ENCODE measurements at regions not wholly inside any gene's neighbourhood (a gene's known extent, or its start where the extent isn't known, plus 50 kb on each side); places are given as distances from the start of the nearest gene placed in this dataset.

DNA sequence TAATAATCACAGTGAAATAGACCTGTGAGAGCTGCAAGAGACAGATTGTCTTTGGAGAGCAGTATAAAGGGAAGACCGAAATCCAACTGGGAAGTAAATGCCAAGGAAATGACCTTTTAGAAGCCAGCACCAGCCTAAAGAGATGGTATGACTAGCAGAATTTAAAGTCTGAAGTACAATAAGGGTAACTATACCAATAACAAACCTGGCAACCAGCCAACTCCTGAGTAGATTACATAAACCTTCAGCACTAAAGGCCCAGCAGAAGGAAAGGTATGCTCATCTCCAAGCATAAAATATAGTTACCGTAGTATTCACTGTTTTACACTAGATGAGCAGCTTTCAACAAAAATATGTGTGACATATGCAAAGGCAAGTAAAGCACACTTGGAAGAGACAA, 155.1 kb upstream of the SATB1 start:
- intact Hi-C loops (cut with micrococcal nuclease), result no loop called here
- Mint-ChIP-seq H3K9me3 (peaks cover 8% of the 10 kb centered on the region), H3K36me3 (ENCODE audit: low read depth) (peaks cover 2% of the 10 kb centered on the region), H3K4me1 (ENCODE audit: low read depth) (peaks cover 3% of the 10 kb centered on the region), H3K27ac (no peak overlapping the region), H3K4me3 (no peak overlapping the region), H3K27me3 (no peaks in the 10 kb centered on the region)
- ChIA-PET POLR2A (no interaction called here), CTCF (interaction anchor here (0.6 to 1.7 kb wide), 3 partner anchors 21 to 178 kb away, joined by 3 to 8 read pairs (median 3); no protein-coding TSS in a partner anchor)
- TF ChIP-seq, protein P1, sequence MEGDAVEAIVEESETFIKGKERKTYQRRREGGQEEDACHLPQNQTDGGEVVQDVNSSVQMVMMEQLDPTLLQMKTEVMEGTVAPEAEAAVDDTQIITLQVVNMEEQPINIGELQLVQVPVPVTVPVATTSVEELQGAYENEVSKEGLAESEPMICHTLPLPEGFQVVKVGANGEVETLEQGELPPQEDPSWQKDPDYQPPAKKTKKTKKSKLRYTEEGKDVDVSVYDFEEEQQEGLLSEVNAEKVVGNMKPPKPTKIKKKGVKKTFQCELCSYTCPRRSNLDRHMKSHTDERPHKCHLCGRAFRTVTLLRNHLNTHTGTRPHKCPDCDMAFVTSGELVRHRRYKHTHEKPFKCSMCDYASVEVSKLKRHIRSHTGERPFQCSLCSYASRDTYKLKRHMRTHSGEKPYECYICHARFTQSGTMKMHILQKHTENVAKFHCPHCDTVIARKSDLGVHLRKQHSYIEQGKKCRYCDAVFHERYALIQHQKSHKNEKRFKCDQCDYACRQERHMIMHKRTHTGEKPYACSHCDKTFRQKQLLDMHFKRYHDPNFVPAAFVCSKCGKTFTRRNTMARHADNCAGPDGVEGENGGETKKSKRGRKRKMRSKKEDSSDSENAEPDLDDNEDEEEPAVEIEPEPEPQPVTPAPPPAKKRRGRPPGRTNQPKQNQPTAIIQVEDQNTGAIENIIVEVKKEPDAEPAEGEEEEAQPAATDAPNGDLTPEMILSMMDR (IDR thresholded peaks at IDR 0.05), result no peak
- no peak for DNase-seq
- ATAC-seq, result no peak

DNA sequence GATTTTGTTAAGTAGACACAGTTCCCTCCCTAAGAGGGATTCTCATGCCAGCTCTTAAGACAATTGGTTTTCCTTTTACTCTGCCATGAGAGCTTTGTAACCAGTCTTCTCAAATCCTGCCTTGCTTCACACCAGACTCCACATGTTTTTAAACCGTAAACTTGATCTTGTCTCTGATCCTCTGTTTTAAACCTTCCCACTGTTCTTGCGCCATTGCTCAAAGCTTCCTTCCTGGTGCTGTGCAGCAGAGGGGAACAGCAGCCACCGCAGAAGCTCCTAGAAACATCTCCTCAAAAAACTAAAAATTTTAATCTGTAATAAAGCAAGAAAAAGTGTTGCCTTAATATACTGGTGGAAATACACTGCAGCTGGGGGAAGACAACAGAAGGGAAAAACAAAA, 154.5 kb upstream of the SATB1 start:
- Mint-ChIP-seq H3K27me3 (no peaks in the 10 kb centered on the region), H3K36me3 (ENCODE audit: low read depth) (peaks cover 2% of the 10 kb centered on the region), H3K27ac (no peak overlapping the region), H3K4me1 (ENCODE audit: low read depth) (no peaks in the 10 kb centered on the region), H3K4me3 (no peak overlapping the region), H3K9me3 (peaks cover 8% of the 10 kb centered on the region)
- POLR2A ChIA-PET, result no interaction called here
- no peak for DNase-seq
- CTCF ChIA-PET, result interaction anchor here (0.6 to 1.7 kb wide), 3 partner anchors 20 to 179 kb away, joined by 3 to 8 read pairs (median 3); no protein-coding TSS in a partner anchor
- no peak for ATAC-seq
- intact Hi-C loops (cut with micrococcal nuclease), result no loop called here
- TF ChIP-seq, protein P1 (IDR thresholded peaks at IDR 0.05), result no peak

DNA sequence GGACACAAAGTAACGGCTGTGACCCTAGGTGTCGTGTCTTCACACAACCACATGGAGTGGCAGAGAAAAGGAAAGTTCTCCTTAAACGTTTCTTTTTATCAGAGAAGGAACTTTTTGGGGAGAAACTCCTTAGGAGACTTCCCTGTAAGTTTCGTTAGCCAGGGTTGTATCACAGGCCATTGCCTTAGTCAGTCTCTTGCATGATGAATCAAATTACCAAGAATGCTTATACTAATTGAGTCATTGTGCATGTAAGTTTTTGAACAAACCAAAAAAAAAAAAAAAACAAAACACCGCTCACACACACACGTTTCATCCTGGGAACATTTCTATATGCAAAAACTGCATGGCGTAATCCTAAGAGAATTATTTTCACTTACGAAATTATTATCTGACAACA, 150.4 kb upstream of the SATB1 start:
- intact Hi-C loops (cut with micrococcal nuclease), result no loop called here
- no peak overlapping the region for H3K27ac Mint-ChIP-seq
- ATAC-seq (no peak), DNase-seq (no peak)
- peaks cover 9% of the 10 kb centered on the region for H3K4me1 Mint-ChIP-seq (ENCODE audit: low read depth)
- H3K4me3 Mint-ChIP-seq, result no peak overlapping the region
- ChIA-PET POLR2A (no interaction called here), CTCF (no interaction called here)
- peaks cover 2% of the 10 kb centered on the region for H3K9me3 Mint-ChIP-seq
- TF ChIP-seq, protein P1 (IDR thresholded peaks at IDR 0.05), result no peak
- H3K36me3 Mint-ChIP-seq (ENCODE audit: low read depth), result no peaks in the 10 kb centered on the region
- H3K27me3 Mint-ChIP-seq, result no peaks in the 10 kb centered on the region

DNA sequence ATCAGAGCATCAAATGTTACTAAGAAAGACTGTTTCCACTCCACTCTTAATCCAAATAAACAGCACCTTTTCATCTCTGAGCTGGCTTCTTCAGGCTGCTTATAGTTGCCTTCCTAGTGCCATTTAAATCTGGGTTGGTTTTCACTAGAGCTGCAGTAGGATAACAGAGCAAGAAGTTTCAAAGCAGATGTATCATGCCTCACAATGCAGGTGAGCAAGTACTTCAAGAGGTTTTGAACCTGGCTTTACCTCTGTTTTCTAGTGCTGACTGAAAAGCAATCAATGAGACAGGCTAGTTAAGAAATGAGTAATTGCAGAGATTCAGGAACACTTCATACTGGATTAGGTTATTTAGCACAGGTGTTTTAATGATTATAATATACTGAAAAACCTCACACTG, 147.7 kb upstream of the SATB1 start:
- ChIA-PET CTCF (interaction anchor here (1.4 to 3.2 kb wide), 2 partner anchors 10 to 13 kb away, joined by 5 to 13 read pairs; no protein-coding TSS in a partner anchor), POLR2A (interaction anchor here (0.6 to 0.8 kb wide), 2 partner anchors 12 to 76 kb away, joined by 4 read pairs; no protein-coding TSS in a partner anchor)
- no peaks in the 10 kb centered on the region for H3K27me3 Mint-ChIP-seq
- intact Hi-C loops (cut with micrococcal nuclease), result no loop called here
- H3K4me3 Mint-ChIP-seq, result no peak overlapping the region
- peaks cover 14% of the 10 kb centered on the region for H3K4me1 Mint-ChIP-seq (ENCODE audit: low read depth)
- no peak overlapping the region for H3K27ac Mint-ChIP-seq
- TF ChIP-seq, protein P1 (IDR thresholded peaks at IDR 0.05), result no peak
- ATAC-seq (peak; percentile 49), DNase-seq (no peak)
- peaks cover 2% of the 10 kb centered on the region for H3K9me3 Mint-ChIP-seq
- no peaks in the 10 kb centered on the region for H3K36me3 Mint-ChIP-seq (ENCODE audit: low read depth)

DNA sequence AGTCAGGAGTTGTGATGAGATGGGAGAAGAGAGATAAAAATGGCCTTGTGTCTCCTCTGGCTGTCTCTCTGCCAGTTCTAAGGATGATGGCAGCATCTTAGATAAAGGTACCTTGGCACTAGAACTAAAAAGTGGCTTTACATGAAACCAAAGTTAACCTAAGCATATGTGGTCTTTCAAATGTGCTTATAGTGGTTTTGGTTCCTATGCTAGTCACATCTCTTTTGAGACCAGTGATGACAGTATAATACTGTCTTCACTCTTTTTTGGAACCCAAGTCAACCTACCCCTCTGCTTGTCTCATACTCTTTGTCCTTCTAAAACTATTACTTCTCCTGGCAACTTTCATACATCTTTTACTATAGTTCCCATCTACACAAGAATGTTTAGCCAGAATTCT, 142.2 kb upstream of the SATB1 start:
- Mint-ChIP-seq H3K27ac (no peak overlapping the region), H3K36me3 (ENCODE audit: low read depth) (no peaks in the 10 kb centered on the region), H3K9me3 (peaks cover 3% of the 10 kb centered on the region), H3K4me3 (no peak overlapping the region), H3K27me3 (no peaks in the 10 kb centered on the region), H3K4me1 (ENCODE audit: low read depth) (peaks cover 25% of the 10 kb centered on the region)
- DNase-seq (no peak), ATAC-seq (peak; percentile 34)
- intact Hi-C loops (cut with micrococcal nuclease), result no loop called here
- CTCF ChIA-PET, result no interaction called here
- TF ChIP-seq, protein P1 (IDR thresholded peaks at IDR 0.05), result no peak
- POLR2A ChIA-PET, result no interaction called here

Measured in activated CD8-positive, alpha-beta T cell treated with anti-CD3 and anti-CD28 coated beads for 36 hours (primary cell).